ENCODE measurements at regions not wholly inside any gene's neighbourhood (a gene's known extent, or its start where the extent isn't known, plus 50 kb on each side); places are given as distances from the start of the nearest gene placed in this dataset.

- TF ChIP-seq CTCF (IDR thresholded peaks at IDR 0.05; ENCODE audit: insufficient read depth, low read length) = no peak
- no peak for TF ChIP-seq POLR2AphosphoS5 (IDR thresholded peaks at IDR 0.05; ENCODE audit: low read depth)
Measured at GRCh38 chr12:68402422-68402821, 70.3 kb upstream of the MDM1 start.
